HepG2 (cell line): ENCODE measurements at regions not wholly inside any gene's neighbourhood (a gene's known extent, or its start where the extent isn't known, plus 50 kb on each side); places are given as distances from the start of the nearest gene placed in this dataset.
A peak's percentile ranks its signal among the peaks of the same experiment; 100 is the strongest.

Source experiments
- ATAC-seq: fragments of 200-7000 bp; cut with Tn5 transposase; 3 replicates; pipeline ENCODE4 v1.9.1; 2020; ENCODE audit warnings: mild to moderate bottlenecking, moderate library complexity
- BruUV-seq: library from RNA; stranded (reverse); fragments of 400-500 nt; replicated peaks from 2 replicates; lab custom pipeline; 2021; lab: Mats Ljungman, UMichigan
- CTCF ChIA-PET: fragments of 300-600 bp; formaldehyde crosslinking; extraction: SDS; loops from one replicate; lab custom pipeline; 2021; ENCODE audit warnings: low total read pairs, inconsistent platforms, low intra/inter-chr PET ratio; lab: Yijun Ruan, JAX
- POLR2A ChIA-PET: fragments of 350-600 bp; sonication (Branson Sonifier 250); formaldehyde crosslinking; loops from one replicate; lab custom pipeline; 2020; ENCODE audit warnings: antibody characterized with exemption, inconsistent platforms; lab: Yijun Ruan, JAX
- DNase-seq: peaks from one replicate; pipeline ENCODE4 v3.0.0-alpha.2; 2015; ENCODE audit warnings: low spot score
- FAIRE-seq: peaks from 3 replicates; lab custom pipeline; 2011; peaks lifted over from hg19 to GRCh38; lab: Jason Lieb, UNC
- H2AFZ ChIP-seq: one replicate; pipeline ENCODE4 v1.6.1; 2011; ENCODE audit warnings: low read length, inconsistent platforms
- H3K27ac ChIP-seq: fragments of 300-600 bp; 3 replicates; pipeline ENCODE4 v1.8.0; 2011; ENCODE audit warnings: mixed run types, mild to moderate bottlenecking, mixed read lengths, low read length, inconsistent platforms; ENCODE audit not compliant: insufficient read depth; ENCODE audit errors: extremely low read length
- H3K27me3 ChIP-seq, 2 experiments: fragments of 200-600 bp in 1 of 2; 2 replicates in 1 of 2; 3 replicates in 1 of 2; pipeline versions ENCODE4 v1.6.0 to v1.8.0; 2011; ENCODE audit warnings: low read length in 2 of 2, mild to moderate bottlenecking in 2 of 2, moderate library complexity in 2 of 2, inconsistent platforms in 1 of 2; ENCODE audit not compliant: insufficient read depth in 2 of 2, control insufficient read depth in 1 of 2
- H3K36me3 ChIP-seq, 2 experiments: fragments of 200-600 bp in 1 of 2; replicated peaks in 1 of 2; 2 replicates in 1 of 2; 3 replicates in 1 of 2; pipeline versions ENCODE4 v1.5.1 to v1.8.0; 2011; ENCODE audit warnings: low read length in 2 of 2, inconsistent platforms in 1 of 2; ENCODE audit not compliant: insufficient read depth in 2 of 2, control insufficient read depth in 1 of 2
- H3K4me1 ChIP-seq: 2 replicates; pipeline ENCODE4 v1.5.1; 2012; ENCODE audit warnings: low read length, inconsistent platforms; ENCODE audit not compliant: insufficient read depth
- H3K4me2 ChIP-seq: 2 replicates; pipeline ENCODE4 v1.6.0; 2011; ENCODE audit warnings: low read depth, low read length, inconsistent platforms
- H3K4me3 ChIP-seq, 3 experiments: fragments of 200-600 bp in 1 of 3; sonication (generic), shearing (Covaris generic) in 1 of 3; replicated peaks in 1 of 3; 2 replicates each; pipeline ENCODE4 v1.5.1; 2011 to 2016; ENCODE audit warnings: low read length in 3 of 3, inconsistent platforms in 2 of 3, low read depth in 2 of 3, mild to moderate bottlenecking in 2 of 3, control low read depth in 1 of 3, mixed read lengths in 1 of 3; ENCODE audit not compliant: insufficient read depth in 1 of 3
- H3K79me2 ChIP-seq: one replicate; pipeline ENCODE4 v1.6.1; 2011; ENCODE audit warnings: low read length, inconsistent platforms; ENCODE audit not compliant: insufficient read depth
- H3K9ac ChIP-seq: 2 replicates; pipeline ENCODE4 v1.6.0; 2011; ENCODE audit warnings: mild to moderate bottlenecking, low read depth, low read length, inconsistent platforms; ENCODE audit not compliant: insufficient read depth
- H3K9me3 ChIP-seq: 2 replicates; pipeline ENCODE4 v1.5.1; 2012; ENCODE audit warnings: mild to moderate bottlenecking, low read length
- H4K20me1 ChIP-seq: 2 replicates; pipeline ENCODE4 v1.6.0; 2011; ENCODE audit warnings: inconsistent platforms, mild to moderate bottlenecking, low read length, moderate library complexity; ENCODE audit not compliant: insufficient read depth
- DR1 ChIP-seq: sonication (generic); formaldehyde crosslinking; IDR thresholded peaks from 2 replicates; pipeline ENCODE4 v1.8.0; 2021; ENCODE audit warnings: mild to moderate bottlenecking, missing genetic modification reagents, inconsistent platforms
- LCORL ChIP-seq, 2 experiments: fragments of 450-650 bp in 1 of 2; sonication (generic) in 1 of 2; formaldehyde crosslinking in 1 of 2; IDR thresholded peaks; 2 replicates each; pipeline versions ENCODE4 v1.5.0 to v1.6.1; 2017 to 2020; ENCODE audit warnings: antibody characterized with exemption in 1 of 2, missing genetic modification reagents in 1 of 2
- NCOA1 ChIP-seq: sonication (generic); formaldehyde crosslinking; IDR thresholded peaks from 2 replicates; pipeline ENCODE4 v1.9.0; 2021; ENCODE audit warnings: missing genetic modification reagents
- RAD21 ChIP-seq: fragments of 450-650 bp; formaldehyde crosslinking; IDR thresholded peaks from 2 replicates; pipeline ENCODE4 v1.5.0; 2020; ENCODE audit warnings: mild to moderate bottlenecking
- SMC3 ChIP-seq: IDR thresholded peaks from 2 replicates; pipeline ENCODE4 v1.6.1; 2011; ENCODE audit warnings: low read length, improper control_type of control experiment
- STAG1 ChIP-seq: sonication (generic); formaldehyde crosslinking; IDR thresholded peaks from 2 replicates; pipeline ENCODE4 v1.4.0; 2020; ENCODE audit warnings: missing genetic modification reagents
- WGBS: methylation state at CpG from one replicate; pipeline ENCODE4 v1.1.6; 2017; ENCODE audit warnings: low lambda C conversion rate; 5-methylcytosine and 5-hydroxymethylcytosine counted together
- in situ Hi-C: cut with HindIII; loops from 2 replicates; pipeline ENCODE4 v1.10.0; 2017; ENCODE audit warnings: low pct_unique_long_range_greater_than_20kb; ENCODE audit not compliant: extremely low pct_ligation_motif_present
- intact Hi-C: fragments of 100-400 bp; cut with micrococcal nuclease; formaldehyde crosslinking; loops from one replicate; pipeline ENCODE4 v1.10.0; 2022; ENCODE audit not compliant: unreplicated experiment
- TF ChIP-seq, protein P1 (sequence below): sonication (generic); formaldehyde crosslinking; IDR thresholded peaks from 2 replicates; pipeline ENCODE4 v1.9.0; 2021; ENCODE audit warnings: missing genetic modification reagents, borderline replicate concordance
- TF ChIP-seq, protein P2 (sequence below): sonication (generic); formaldehyde crosslinking; IDR thresholded peaks from 2 replicates; pipeline ENCODE4 v1.5.0; 2020; ENCODE audit warnings: mild to moderate bottlenecking, missing genetic modification reagents, moderate library complexity
- TF ChIP-seq, protein P3 (sequence below): sonication (generic); formaldehyde crosslinking; IDR thresholded peaks from 2 replicates; pipeline ENCODE4 v1.4.0; 2020; ENCODE audit warnings: missing genetic modification reagents, mild to moderate bottlenecking, borderline replicate concordance

DNA sequence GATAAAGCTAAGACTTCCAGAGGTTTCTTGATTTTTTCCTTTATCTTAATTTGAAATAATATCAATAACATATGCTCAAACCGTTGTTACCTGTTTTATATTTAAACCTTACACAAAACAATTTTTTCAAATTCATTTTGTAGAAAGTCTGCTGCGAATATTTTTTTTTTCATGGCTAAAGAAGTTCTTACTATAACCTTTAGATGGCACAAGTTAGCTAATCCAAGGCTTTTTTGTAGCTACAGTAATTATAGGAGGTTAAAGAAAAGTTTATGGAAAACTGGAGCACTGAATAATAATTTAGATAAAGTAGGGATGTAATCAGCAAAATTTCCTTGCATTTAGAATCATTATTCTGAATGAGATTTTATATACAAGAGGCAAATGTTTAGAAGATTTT lies 78.0 kb upstream of the PNPT1 start:
- BruUV-seq: no TSS peak
- H3K36me3 ChIP-seq: no peaks in the 10 kb centered on the region
- ChIA-PET POLR2A (no interaction called here), CTCF (interaction anchor here (0.7 to 2.6 kb wide), 4 partner anchors 190 to 1745 kb away, joined by 3 to 38 read pairs (median 8); no protein-coding TSS in a partner anchor)
- no peak for FAIRE-seq
- no peak overlapping the region for H3K27ac ChIP-seq
- TF ChIP-seq, protein P1, sequence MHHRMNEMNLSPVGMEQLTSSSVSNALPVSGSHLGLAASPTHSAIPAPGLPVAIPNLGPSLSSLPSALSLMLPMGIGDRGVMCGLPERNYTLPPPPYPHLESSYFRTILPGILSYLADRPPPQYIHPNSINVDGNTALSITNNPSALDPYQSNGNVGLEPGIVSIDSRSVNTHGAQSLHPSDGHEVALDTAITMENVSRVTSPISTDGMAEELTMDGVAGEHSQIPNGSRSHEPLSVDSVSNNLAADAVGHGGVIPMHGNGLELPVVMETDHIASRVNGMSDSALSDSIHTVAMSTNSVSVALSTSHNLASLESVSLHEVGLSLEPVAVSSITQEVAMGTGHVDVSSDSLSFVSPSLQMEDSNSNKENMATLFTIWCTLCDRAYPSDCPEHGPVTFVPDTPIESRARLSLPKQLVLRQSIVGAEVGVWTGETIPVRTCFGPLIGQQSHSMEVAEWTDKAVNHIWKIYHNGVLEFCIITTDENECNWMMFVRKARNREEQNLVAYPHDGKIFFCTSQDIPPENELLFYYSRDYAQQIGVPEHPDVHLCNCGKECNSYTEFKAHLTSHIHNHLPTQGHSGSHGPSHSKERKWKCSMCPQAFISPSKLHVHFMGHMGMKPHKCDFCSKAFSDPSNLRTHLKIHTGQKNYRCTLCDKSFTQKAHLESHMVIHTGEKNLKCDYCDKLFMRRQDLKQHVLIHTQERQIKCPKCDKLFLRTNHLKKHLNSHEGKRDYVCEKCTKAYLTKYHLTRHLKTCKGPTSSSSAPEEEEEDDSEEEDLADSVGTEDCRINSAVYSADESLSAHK: no peak
- TF ChIP-seq RAD21 (peak; percentile 50), SMC3 (peak; percentile 69), STAG1 (CRISPR knock-in tag) (peak; percentile 82), DR1 (CRISPR knock-in tag) (no peak), NCOA1 (no peak), LCORL (IDR thresholded peaks at IDR 0.05) (no peak), LCORL (CRISPR knock-in tag; IDR thresholded peaks at IDR 0.05) (no peak)
- TF ChIP-seq, protein P2, sequence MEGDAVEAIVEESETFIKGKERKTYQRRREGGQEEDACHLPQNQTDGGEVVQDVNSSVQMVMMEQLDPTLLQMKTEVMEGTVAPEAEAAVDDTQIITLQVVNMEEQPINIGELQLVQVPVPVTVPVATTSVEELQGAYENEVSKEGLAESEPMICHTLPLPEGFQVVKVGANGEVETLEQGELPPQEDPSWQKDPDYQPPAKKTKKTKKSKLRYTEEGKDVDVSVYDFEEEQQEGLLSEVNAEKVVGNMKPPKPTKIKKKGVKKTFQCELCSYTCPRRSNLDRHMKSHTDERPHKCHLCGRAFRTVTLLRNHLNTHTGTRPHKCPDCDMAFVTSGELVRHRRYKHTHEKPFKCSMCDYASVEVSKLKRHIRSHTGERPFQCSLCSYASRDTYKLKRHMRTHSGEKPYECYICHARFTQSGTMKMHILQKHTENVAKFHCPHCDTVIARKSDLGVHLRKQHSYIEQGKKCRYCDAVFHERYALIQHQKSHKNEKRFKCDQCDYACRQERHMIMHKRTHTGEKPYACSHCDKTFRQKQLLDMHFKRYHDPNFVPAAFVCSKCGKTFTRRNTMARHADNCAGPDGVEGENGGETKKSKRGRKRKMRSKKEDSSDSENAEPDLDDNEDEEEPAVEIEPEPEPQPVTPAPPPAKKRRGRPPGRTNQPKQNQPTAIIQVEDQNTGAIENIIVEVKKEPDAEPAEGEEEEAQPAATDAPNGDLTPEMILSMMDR: peak; percentile 40
- TF ChIP-seq, protein P3, sequence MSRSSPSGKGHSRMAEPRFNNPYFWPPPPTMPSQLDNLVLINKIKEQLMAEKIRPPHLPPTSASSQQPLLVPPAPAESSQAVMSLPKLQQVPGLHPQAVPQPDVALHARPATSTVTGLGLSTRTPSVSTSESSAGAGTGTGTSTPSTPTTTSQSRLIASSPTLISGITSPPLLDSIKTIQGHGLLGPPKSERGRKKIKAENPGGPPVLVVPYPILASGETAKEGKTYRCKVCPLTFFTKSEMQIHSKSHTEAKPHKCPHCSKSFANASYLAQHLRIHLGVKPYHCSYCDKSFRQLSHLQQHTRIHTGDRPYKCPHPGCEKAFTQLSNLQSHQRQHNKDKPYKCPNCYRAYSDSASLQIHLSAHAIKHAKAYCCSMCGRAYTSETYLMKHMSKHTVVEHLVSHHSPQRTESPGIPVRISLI (CRISPR knock-in tag): peak; percentile 44; the same call in 1 of the 2 replicates
- no peak overlapping the region for H2AFZ ChIP-seq
- H4K20me1 ChIP-seq: no peaks in the 10 kb centered on the region
- H3K27me3 ChIP-seq: no peaks in the 10 kb centered on the region
- H3K4me1 ChIP-seq: no peaks in the 10 kb centered on the region
- no peak overlapping the region for H3K4me2 ChIP-seq
- 1% methylated on average over 2 of the region's 2 CpGs for WGBS
- in situ Hi-C loops (no loop called here), intact Hi-C loops (loop anchor here (1.0 kb wide), 2 partner anchors 190 to 238 kb away; no protein-coding TSS in a partner anchor)
- H3K9me3 ChIP-seq: no peaks in the 10 kb centered on the region
- no peak overlapping the region for H3K4me3 ChIP-seq
- ATAC-seq: no peak
- H3K9ac ChIP-seq: no peak overlapping the region
- no peaks in the 10 kb centered on the region for H3K79me2 ChIP-seq
- DNase-seq: peak; percentile 22
